Mesenchymal stem cell (in vitro differentiated cells and primary cell): ENCODE measurements at regions not wholly inside any gene's neighbourhood (a gene's known extent, or its start where the extent isn't known, plus 50 kb on each side); places are given as distances from the start of the nearest gene placed in this dataset.

Experiments used
- DNase-seq: peaks from one replicate; pipeline ENCODE4 v3.0.0-alpha.2; 2013
- H2AFZ ChIP-seq: one replicate; pipeline ENCODE4 v1.6.1; 2013; ENCODE audit warnings: low read depth, mild to moderate bottlenecking, control low read depth, inconsistent platforms, low read length, moderate library complexity
- H2AK5ac ChIP-seq: 2 replicates; pipeline ENCODE4 v1.6.1; 2013; ENCODE audit warnings: low read length, moderate library complexity, mild to moderate bottlenecking, inconsistent platforms; ENCODE audit not compliant: severe bottlenecking
- H2BK120ac ChIP-seq: one replicate; pipeline ENCODE4 v1.6.1; 2013; ENCODE audit warnings: low read depth, mild to moderate bottlenecking, inconsistent platforms, low read length, moderate library complexity
- H2BK12ac ChIP-seq, 2 experiments: one replicate each; pipeline ENCODE4 v1.6.1; 2013; ENCODE audit warnings: inconsistent platforms in 2 of 2, low read length in 2 of 2, mild to moderate bottlenecking in 2 of 2, moderate library complexity in 2 of 2, control low read depth in 1 of 2
- H2BK15ac ChIP-seq: one replicate; pipeline ENCODE4 v1.6.1; 2013; ENCODE audit warnings: mild to moderate bottlenecking, low read depth, inconsistent platforms; ENCODE audit not compliant: poor library complexity, severe bottlenecking
- H2BK5ac ChIP-seq: 2 replicates; pipeline ENCODE4 v1.6.1; 2013; ENCODE audit warnings: low read depth, mild to moderate bottlenecking, low read length, control low read depth, inconsistent platforms; ENCODE audit not compliant: poor library complexity, severe bottlenecking
- H3K14ac ChIP-seq, 2 experiments: one replicate each; pipeline ENCODE4 v1.6.1; 2013; ENCODE audit warnings: inconsistent platforms in 2 of 2, low read length in 2 of 2, control low read depth in 1 of 2, mild to moderate bottlenecking in 1 of 2, moderate library complexity in 1 of 2
- H3K18ac ChIP-seq, 2 experiments: one replicate each; pipeline ENCODE4 v1.6.1; 2013; ENCODE audit warnings: inconsistent platforms in 2 of 2, low read length in 2 of 2, control low read depth in 1 of 2, low read depth in 1 of 2, mild to moderate bottlenecking in 1 of 2
- H3K23ac ChIP-seq, 2 experiments: one replicate each; pipeline ENCODE4 v1.6.1; 2013; ENCODE audit warnings: inconsistent platforms in 2 of 2, low read length in 2 of 2, mild to moderate bottlenecking in 2 of 2, moderate library complexity in 2 of 2, control low read depth in 1 of 2
- H3K27ac ChIP-seq: 2 replicates; pipeline ENCODE4 v1.5.1; 2013; ENCODE audit warnings: mild to moderate bottlenecking, moderate library complexity, low read length, control low read depth, inconsistent platforms; ENCODE audit not compliant: poor library complexity, severe bottlenecking
- H3K27me3 ChIP-seq, 2 experiments: 2 replicates each; pipeline versions ENCODE4 v1.6.1 to v1.7.0; 2013; ENCODE audit warnings: low read length in 2 of 2, mild to moderate bottlenecking in 2 of 2, moderate library complexity in 2 of 2, control low read depth in 1 of 2, inconsistent platforms in 1 of 2; ENCODE audit not compliant: control insufficient read depth in 1 of 2, insufficient read depth in 1 of 2
- H3K36me3 ChIP-seq, 2 experiments: 2 replicates each; pipeline versions ENCODE4 v1.6.1 to v1.7.0; 2013; ENCODE audit warnings: low read length in 2 of 2, control low read depth in 1 of 2, inconsistent platforms in 1 of 2, low read depth in 1 of 2, mild to moderate bottlenecking in 1 of 2; ENCODE audit not compliant: insufficient read depth in 2 of 2, control insufficient read depth in 1 of 2
- H3K4ac ChIP-seq, 2 experiments: one replicate each; pipeline ENCODE4 v1.6.1; 2013; ENCODE audit warnings: inconsistent platforms in 2 of 2, low read length in 2 of 2, mild to moderate bottlenecking in 2 of 2, moderate library complexity in 2 of 2, control low read depth in 1 of 2, low read depth in 1 of 2
- H3K4me1 ChIP-seq: 2 replicates; pipeline ENCODE4 v1.6.1; 2013; ENCODE audit warnings: low read depth, low read length, control low read depth; ENCODE audit not compliant: control insufficient read depth, insufficient read depth
- H3K4me2 ChIP-seq: 2 replicates; pipeline ENCODE4 v1.6.1; 2013; ENCODE audit warnings: low read length, mild to moderate bottlenecking, inconsistent platforms; ENCODE audit not compliant: poor library complexity, severe bottlenecking
- H3K4me3 ChIP-seq, 2 experiments: 2 replicates each; pipeline versions ENCODE4 v1.5.1 to v1.7.0; 2013; ENCODE audit warnings: low read length in 2 of 2, mild to moderate bottlenecking in 2 of 2, control low read depth in 1 of 2, low read depth in 1 of 2; ENCODE audit not compliant: insufficient read depth in 1 of 2
- H3K79me1 ChIP-seq: replicated peaks from 2 replicates; pipeline ENCODE4 v1.6.1; 2013; ENCODE audit warnings: mild to moderate bottlenecking, control low read depth, low read length, inconsistent platforms; ENCODE audit not compliant: poor library complexity, severe bottlenecking
- H3K9ac ChIP-seq: 2 replicates; pipeline ENCODE4 v1.7.0; 2013; ENCODE audit warnings: mild to moderate bottlenecking, low read length, moderate library complexity
- H3K9me3 ChIP-seq: 2 replicates; pipeline ENCODE4 v1.7.0; 2013; ENCODE audit warnings: mild to moderate bottlenecking, low read length; ENCODE audit not compliant: control insufficient read depth
- H4K8ac ChIP-seq: one replicate; pipeline ENCODE4 v1.6.1; 2013; ENCODE audit warnings: inconsistent platforms, mild to moderate bottlenecking, low read length, moderate library complexity
- H4K91ac ChIP-seq: one replicate; pipeline ENCODE4 v1.6.1; 2013; ENCODE audit warnings: mild to moderate bottlenecking, low read length, inconsistent platforms
- WGBS: methylation state at CpG from one replicate; pipeline ENCODE4 v1.1.7; 2013; ENCODE audit warnings: mixed read lengths; 5-methylcytosine and 5-hydroxymethylcytosine counted together

GRCh38 chr13:97723655-97724054 lies 229.8 kb upstream of the IPO5 start:
- H3K36me3 ChIP-seq = no peaks in the 10 kb centered on the region
- H3K18ac ChIP-seq = no peak overlapping the region
- 80% methylated on average over 4 of the region's 4 CpGs for WGBS
- no peak overlapping the region for H2AK5ac ChIP-seq
- no peak overlapping the region for H4K8ac ChIP-seq
- H3K4me3 ChIP-seq = no peak overlapping the region
- H2BK5ac ChIP-seq = no peak overlapping the region
- no peak overlapping the region for H4K91ac ChIP-seq
- H3K27ac ChIP-seq = no peak overlapping the region
- no peaks in the 10 kb centered on the region for H3K79me1 ChIP-seq
- no peak overlapping the region for H3K9ac ChIP-seq
- no peak overlapping the region for H3K23ac ChIP-seq
- no peak overlapping the region for H2BK12ac ChIP-seq
- no peaks in the 10 kb centered on the region for H3K27me3 ChIP-seq
- H3K14ac ChIP-seq = no peak overlapping the region
- no peak overlapping the region for H3K4ac ChIP-seq
- no peak for DNase-seq
- no peaks in the 10 kb centered on the region for H3K4me1 ChIP-seq
- H2BK120ac ChIP-seq = no peak overlapping the region
- no peak overlapping the region for H2BK15ac ChIP-seq
- H3K4me2 ChIP-seq = no peak overlapping the region
- H2AFZ ChIP-seq = no peak overlapping the region
- no peaks in the 10 kb centered on the region for H3K9me3 ChIP-seq

GRCh38 chr13:97724450-97724849 lies 229.0 kb upstream of the IPO5 start:
- no peak overlapping the region for H2BK12ac ChIP-seq

GRCh38 chr13:97726664-97727280 lies 226.7 kb upstream of the IPO5 start:
- Histone ChIP-seq H2BK15ac (no peak overlapping the region), H2BK12ac (no peak overlapping the region)
- DNase-seq = no peak

More at GRCh38 chr13:97724450-97724849, 229.0 kb upstream of the IPO5 start:
- no peak overlapping the region for H2BK15ac ChIP-seq
- H3K9me3 ChIP-seq = no peaks in the 10 kb centered on the region
- H3K27ac ChIP-seq = no peak overlapping the region
- H3K18ac ChIP-seq = no peak overlapping the region
- no peak overlapping the region for H3K23ac ChIP-seq
- H2AK5ac ChIP-seq = no peak overlapping the region
- no peak overlapping the region for H2BK120ac ChIP-seq
- H4K8ac ChIP-seq = no peak overlapping the region
- no peak overlapping the region for H3K4ac ChIP-seq
- WGBS = 82% methylated on average over 1 of the region's 2 CpGs
- H4K91ac ChIP-seq = no peak overlapping the region
- DNase-seq = no peak
- H3K4me3 ChIP-seq = no peak overlapping the region
- no peak overlapping the region for H3K4me2 ChIP-seq
- H2BK5ac ChIP-seq = no peak overlapping the region
- H3K27me3 ChIP-seq = no peaks in the 10 kb centered on the region
- no peaks in the 10 kb centered on the region for H3K36me3 ChIP-seq
- H3K14ac ChIP-seq = no peak overlapping the region
- H3K79me1 ChIP-seq = no peaks in the 10 kb centered on the region
- no peaks in the 10 kb centered on the region for H3K4me1 ChIP-seq
- no peak overlapping the region for H2AFZ ChIP-seq
- no peak overlapping the region for H3K9ac ChIP-seq

GRCh38 chr13:97727991-97728390 lies 225.5 kb upstream of the IPO5 start:
- 93% methylated on average over 4 of the region's 4 CpGs for WGBS
- Histone ChIP-seq H2BK120ac (no peak overlapping the region), H3K9me3 (no peaks in the 10 kb centered on the region), H3K4ac (no peak overlapping the region), H3K27me3 (no peaks in the 10 kb centered on the region), H2AK5ac (no peak overlapping the region), H2BK15ac (no peak overlapping the region), H3K4me3 (no peak overlapping the region), H3K23ac (no peak overlapping the region), H3K4me1 (no peaks in the 10 kb centered on the region), H3K27ac (no peak overlapping the region), H3K18ac (no peak overlapping the region), H3K36me3 (no peaks in the 10 kb centered on the region), H2BK12ac (no peak overlapping the region), H4K91ac (no peak overlapping the region), H3K79me1 (no peaks in the 10 kb centered on the region), H2BK5ac (no peak overlapping the region), H2AFZ (no peak overlapping the region), H3K4me2 (no peak overlapping the region), H4K8ac (no peak overlapping the region), H3K9ac (no peak overlapping the region), H3K14ac (no peak overlapping the region)
- DNase-seq = no peak

More at GRCh38 chr13:97726664-97727280, 226.7 kb upstream of the IPO5 start:
- H3K14ac ChIP-seq = no peak overlapping the region
- H3K9ac ChIP-seq = no peak overlapping the region
- no peaks in the 10 kb centered on the region for H3K27me3 ChIP-seq
- no peak overlapping the region for H3K23ac ChIP-seq
- H3K36me3 ChIP-seq = no peaks in the 10 kb centered on the region
- H2AFZ ChIP-seq = no peak overlapping the region
- no peak overlapping the region for H3K4me2 ChIP-seq
- H3K4ac ChIP-seq = no peak overlapping the region
- no peak overlapping the region for H4K91ac ChIP-seq
- no peak overlapping the region for H3K4me3 ChIP-seq
- H3K18ac ChIP-seq = no peak overlapping the region
- H2AK5ac ChIP-seq = no peak overlapping the region
- no peak overlapping the region for H2BK120ac ChIP-seq
- no peak overlapping the region for H3K27ac ChIP-seq
- no peak overlapping the region for H2BK5ac ChIP-seq
- H4K8ac ChIP-seq = no peak overlapping the region
- WGBS = 80% methylated on average over 4 of the region's 4 CpGs
- no peaks in the 10 kb centered on the region for H3K79me1 ChIP-seq
- no peaks in the 10 kb centered on the region for H3K9me3 ChIP-seq
- no peaks in the 10 kb centered on the region for H3K4me1 ChIP-seq
